ENCODE measurements at regions not wholly inside any gene's neighbourhood (a gene's known extent, or its start where the extent isn't known, plus 50 kb on each side); places are given as distances from the start of the nearest gene placed in this dataset.

DNA sequence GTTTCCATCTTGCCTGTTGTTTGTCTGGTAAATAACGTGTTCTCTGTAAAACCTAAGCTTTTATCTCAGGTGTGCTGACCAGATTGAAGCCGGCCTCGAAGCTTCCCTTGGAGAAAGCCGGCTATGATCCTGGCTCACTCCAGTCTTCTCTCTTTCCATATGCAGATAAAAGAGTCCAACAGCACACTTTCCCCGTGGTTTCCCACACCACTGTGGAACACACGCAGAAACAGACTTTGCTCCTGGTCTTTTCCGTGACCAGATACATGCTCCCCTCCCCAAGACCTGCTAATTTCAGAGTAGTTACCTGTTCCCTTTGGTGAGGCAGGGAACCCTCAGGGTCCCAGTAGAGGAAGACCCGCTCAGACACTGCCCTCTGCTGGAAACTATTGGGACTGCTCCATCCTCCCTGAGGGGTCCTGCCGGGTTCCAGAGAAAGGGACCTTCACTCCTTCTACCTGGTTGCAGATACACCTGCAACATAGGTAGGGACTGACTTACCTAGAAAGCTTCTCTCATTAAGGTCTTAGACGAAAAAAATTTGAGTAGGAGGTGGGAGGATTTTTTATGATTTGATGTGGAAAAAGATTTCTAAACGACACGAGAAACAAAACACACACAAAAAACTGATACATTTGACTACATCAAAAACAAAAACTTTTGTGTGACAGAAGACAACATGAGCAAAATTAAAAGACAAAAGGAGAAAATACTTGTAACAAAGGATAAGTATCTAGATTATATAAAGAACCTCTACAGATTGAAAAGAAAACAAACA, 415.4 kb upstream of the CCDC196 start:
- peak; percentile 64 for DNase-seq (ENCODE audit: low read depth)

DNA sequence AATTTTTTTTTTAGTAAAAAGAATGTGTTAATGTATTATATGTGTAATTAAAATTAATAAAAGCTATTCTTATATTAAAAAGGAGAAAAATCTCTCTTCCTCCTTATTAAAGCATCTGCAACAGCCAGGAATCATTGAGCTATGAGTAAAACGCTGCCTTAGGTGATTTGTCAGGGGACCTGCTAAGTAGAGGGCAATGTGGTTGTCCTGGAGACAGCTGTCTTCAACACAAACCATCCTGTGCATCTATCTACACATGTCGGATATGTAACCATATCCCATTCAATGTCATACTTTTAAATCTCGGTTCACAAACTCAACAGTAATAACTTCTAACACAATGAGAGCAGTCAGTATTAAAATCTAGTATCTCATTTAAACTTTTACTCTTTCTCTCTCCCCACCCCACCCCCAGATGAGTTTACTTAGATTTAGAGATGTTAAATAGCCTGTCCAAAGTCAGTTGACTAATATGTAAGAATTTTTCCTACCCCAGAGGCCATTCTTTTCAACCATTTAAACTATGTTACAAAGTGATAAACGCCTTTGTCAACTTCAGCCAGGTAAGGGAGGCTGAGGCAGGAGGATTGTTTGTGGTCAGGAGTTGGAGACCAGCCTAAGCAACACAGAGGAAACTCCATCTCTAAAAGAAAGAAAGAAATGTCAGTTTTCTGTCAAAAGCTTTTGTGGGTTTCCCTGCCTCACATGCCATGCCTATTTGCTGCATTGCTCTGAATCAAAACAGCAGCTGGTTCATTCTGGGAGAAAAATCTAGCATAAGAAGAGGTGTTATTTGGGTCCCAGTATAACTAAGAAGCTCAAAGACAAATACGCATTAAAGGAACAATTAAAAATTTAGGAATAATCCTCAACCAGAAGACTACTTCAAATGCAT, 413.7 kb upstream of the CCDC196 start:
- no peak for DNase-seq (ENCODE audit: low read depth)

DNA sequence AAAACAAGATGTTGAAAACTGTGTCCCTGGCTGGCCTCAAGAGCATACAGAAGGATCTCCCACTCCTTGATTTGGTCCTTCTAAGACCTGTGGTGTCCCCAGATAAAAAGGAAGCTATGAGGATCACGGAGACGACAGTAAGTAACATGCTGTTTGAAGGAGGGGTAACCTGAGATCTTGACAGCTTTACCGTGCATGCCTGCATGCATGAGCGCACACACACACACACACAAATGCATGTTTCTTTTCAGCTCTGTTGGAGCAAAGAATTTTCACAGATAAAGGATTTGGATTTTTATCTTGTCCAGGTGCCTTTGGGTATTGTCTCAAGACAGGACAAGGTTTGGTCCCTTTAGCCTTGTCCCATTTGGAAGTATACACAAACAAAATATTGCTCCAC, 411.6 kb upstream of the CCDC196 start:
- DNase-seq (ENCODE audit: low read depth) = no peak

DNA sequence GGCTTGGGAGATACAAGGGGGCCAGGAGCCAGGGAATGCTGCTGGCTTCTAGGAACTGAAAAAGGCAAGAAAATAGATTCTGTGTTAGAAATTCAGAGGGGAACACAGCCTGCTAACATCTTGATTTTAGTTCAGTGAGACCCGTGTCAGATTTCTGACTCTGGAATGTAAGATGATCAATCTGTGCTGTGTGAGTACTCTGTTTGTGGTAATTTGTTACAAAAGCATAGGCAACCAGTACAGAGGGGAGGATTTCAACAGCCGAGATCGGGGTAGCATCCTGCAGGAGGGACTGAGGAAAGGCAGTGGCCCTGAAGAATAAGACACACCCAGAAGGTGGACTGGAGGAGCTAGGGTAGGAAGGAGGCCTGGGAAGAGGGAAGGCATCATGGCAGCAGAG, 410.0 kb upstream of the CCDC196 start:
- no peak for DNase-seq (ENCODE audit: low read depth)

DNA sequence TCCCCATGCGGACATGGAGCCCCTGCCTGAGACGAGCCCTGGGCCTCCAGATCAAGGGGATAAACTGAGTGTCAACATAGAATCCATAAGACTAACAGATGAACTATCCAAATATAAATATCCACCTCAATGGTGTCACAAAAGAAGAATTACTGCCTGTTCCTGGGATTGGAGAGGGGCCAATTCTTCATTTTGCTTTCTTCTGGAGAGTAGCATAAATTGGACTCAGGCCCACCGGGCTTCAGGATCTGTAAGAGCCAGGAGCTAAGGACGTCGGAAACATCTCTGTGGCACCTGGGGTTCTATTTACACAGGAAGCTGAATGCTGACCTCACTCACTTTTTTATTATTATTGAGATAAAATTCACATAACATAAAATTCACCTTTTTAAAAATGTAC, 408.2 kb upstream of the CCDC196 start:
- no peak for DNase-seq (ENCODE audit: low read depth)

DNA sequence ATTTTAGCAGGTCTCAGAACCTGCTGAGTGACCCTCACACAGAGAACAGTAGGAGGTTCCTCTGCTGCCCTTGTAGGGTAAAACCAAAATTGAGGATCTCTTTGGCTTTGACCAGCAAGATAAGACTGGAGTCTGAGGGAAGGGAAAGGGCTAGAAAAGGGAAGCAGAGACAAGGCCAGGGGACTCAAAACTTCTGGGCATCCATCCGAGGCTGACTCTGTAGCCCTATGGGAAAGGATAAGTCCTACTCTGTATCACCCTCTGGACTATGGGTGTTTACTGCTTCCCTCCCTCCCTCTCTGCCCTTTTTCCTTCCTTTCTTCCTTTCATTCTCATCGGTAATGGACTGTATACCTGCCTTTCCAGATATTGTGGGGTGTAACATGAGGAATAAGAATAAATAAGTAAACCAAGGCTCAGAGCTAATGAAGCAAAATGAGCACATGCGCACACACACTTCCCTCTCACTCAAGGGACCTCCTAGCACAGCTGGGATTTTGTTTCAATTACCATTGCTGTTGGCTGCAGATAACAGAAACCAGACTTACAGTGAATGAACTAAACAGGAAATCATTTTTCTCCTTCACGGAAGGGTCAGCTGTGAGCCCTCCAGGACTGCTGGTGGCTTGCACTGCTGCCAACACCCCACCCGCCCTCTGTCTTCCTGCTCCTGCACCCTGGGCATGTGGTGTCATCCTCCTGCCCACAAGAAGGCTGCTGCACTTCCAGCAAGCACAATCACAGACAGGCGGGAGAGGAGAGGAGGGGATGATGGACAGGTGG, 404.4 kb upstream of the CCDC196 start:
- DNase-seq (ENCODE audit: low read depth) = no peak

DNA sequence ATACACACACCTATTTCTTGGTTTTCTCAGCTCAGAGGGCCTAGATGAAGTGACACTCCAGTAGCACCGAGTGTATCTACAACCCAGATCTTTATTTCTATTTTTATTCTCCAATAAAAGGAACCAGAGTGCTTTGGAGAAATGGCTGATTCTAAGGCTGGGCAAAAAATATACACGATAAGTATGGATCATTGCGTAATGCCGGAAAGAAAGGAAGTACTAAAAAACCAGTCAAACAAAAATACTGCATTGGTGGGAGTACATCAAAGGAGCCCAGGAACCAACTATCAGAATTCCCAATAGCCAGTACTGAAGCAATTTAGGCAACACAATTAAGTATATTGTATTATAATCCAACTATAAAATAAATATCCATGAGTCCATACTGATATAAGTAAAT, 400.9 kb upstream of the CCDC196 start:
- DNase-seq (ENCODE audit: low read depth) = no peak

DNA sequence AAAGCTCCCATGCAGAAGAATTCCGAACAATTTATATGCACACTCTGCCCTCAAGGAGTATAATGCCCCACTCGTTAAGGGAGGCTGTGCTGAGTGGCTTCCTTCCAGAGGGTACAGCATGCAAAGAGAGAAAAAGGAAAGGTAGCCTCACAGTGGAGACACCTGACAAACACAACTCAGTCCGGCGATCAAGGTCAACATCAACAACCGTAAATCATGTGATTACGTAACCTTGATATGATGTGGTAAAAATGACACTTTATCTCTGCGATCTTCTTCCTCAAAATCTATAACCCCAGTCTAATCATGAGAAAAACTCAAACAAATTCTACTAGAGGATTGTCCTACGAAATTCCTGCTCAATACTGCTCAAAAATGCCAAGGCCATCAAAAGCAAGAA, 400.5 kb upstream of the CCDC196 start:
- DNase-seq (ENCODE audit: low read depth) = no peak

DNA sequence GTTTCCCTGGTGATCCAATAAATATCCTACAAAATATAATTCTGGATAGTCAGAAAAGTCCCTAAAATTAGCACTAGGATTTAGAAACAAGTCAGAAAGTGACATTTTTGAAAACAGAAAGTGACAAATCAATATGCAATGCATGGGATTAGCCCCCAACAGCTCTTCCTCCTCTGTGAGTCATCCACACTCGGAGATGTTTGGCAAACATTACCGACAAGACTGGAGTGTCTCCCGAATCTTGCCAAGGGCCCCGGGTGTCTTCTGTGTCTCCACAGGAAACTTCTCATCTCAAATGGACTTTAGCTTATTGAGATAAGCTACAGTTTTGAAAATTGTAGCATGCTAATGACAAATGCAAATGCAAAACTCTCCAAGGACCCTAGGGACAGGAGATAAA, 398.9 kb upstream of the CCDC196 start:
- no peak for DNase-seq (ENCODE audit: low read depth)

DNA sequence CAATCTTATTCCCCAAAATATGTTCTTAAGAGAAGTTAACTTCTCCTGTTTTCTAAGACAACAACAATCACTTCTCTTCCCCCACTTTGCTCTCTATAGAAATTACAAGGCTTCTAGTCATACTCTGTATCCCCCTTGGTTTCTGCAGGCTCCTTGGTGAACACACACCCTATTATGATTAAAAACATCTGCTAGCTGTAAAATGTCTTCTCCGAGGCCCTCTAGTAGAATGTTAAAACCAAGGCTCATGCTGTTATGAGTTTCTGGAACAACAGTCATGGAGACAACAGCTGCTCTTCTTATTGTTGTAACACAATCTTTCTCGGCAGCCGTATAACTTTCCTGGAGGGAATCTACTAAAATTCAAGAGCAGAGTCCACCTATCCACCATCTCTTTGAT, 397.5 kb upstream of the CCDC196 start:
- no peak for DNase-seq (ENCODE audit: low read depth)

DNA sequence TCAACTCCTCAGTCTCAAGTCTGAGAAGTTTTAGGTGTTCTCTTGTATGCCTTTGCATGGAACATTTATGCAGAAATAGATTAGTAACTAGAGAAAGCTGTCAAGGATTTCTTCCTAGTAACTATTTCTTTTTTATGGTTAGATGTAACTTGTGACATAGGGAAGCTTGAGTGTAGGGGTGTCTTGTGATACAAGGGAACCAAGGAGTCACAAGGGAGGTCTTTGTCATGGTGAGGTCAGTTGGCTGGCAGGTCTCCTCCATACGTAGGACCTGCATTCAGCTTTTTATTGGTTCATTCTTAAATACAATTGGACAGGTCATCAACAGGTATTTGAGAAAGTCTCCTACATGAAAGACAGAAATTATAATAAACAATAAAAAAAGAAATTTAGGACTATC, 394.0 kb upstream of the CCDC196 start:
- DNase-seq (ENCODE audit: low read depth) = no peak

DNA sequence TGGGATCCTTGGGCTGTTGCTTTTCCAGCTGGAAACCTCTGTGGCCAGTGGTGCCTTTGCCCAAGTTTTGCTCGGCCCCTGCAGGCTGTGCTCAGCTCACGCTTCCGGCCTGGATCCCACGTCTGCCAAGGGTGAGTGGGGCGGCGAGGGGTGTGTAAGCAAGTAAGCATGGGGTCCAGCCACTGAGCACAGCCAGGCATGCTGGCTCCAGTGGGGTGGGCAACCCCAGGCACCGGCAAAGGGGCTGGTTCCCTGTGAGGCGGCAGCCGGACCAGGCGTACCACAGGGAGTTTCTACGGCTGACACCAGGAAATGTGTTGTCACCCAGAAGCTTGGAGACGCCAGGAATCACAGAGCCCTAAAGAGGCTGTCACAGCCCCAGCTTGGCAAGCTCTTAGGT, 393.4 kb upstream of the CCDC196 start:
- DNase-seq (ENCODE audit: low read depth) = no peak

DNA sequence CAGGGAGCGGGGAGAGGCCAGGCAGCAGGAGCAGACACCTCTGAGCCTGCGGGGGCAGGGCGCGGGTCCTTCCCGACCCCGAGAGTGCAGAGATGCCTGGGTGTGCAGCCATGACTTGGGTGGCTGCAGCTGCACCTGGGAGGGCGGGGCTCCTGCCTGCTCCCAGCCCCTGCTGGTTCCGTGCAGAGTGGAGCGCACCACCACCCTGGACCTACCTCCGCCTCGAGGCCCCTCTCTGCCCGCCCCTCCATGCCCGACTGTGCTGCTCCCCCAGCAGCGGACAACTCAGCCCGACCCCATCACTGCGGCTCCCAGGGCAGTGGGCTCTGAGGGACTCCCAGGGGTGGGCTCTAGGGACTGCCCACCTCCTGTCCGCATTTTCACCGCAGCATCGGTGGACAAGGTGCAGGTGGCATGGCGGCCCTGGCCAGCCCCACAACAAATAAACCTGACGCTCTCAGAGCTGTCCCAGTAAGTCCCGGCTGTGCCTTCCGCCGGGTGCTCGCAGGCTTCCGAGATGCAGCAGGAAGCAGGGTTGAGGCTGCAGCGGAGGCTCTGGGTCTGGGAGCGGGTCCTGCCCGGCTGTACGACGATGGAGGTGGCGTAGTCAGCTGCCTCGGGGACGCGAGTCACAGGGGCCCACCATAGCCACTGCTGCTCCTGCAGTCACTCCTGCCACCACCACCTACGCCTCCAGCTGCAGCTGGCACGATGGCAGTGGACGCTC, 392.0 kb upstream of the CCDC196 start:
- no peak for DNase-seq (ENCODE audit: low read depth)

DNA sequence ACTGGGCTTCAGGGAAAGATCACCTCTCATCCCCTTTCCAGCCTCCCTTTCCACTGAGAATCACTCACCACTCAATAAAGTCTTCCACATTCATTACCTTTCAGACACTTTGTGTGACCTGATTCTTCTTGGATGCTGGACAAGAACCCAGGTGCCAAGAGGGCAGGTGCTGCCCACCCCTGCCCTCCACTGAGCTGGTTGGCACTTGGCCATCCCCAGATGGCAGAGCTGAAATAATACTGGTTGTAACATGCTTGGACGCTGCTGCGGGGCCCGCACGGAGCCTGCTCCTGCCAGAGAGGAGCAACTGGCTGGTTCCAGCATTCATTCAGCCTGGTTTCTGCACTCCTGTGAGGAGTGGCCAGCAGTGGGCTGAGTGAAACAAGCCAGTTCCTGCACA, 386.7 kb upstream of the CCDC196 start:
- no peak for DNase-seq (ENCODE audit: low read depth)

DNA sequence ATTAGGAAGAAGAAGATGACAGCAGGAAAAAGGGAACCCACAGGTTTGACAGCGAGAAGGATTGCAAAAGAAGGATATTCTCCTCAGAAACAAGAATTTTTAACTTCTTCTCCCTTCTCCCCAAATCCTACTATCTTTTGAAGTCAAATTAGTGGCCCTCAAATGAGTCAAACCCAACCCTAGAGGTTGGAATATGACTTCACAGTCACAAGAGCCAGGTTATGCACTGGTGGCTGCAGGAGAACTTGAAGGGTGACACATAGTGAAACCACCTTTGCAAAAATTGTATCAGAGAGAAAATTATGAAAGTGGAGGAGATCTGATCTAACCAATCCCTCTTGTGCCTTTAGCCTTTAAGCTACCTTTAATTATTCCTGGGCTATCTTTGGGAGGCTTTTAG, 386.2 kb upstream of the CCDC196 start:
- DNase-seq (ENCODE audit: low read depth) = no peak

DNA sequence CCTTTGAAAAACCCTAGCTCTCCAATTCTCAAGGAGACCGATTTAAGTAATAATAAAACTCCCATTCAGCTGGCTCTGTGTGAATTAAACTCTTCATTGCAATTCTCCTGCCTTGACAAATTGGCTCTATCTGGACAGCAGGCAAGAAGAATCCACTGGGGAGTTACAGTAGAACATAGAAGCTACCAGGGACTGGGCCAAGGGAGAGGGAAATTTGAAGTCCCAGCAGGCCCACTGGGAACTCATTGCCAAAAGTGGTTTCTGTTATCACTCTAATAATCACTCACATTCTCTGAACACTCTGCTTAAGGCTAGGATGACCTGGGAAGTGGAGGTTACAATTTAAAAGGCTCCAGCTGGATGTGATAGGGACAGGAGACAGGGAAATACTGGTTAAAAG, 384.5 kb upstream of the CCDC196 start:
- DNase-seq (ENCODE audit: low read depth) = no peak

DNA sequence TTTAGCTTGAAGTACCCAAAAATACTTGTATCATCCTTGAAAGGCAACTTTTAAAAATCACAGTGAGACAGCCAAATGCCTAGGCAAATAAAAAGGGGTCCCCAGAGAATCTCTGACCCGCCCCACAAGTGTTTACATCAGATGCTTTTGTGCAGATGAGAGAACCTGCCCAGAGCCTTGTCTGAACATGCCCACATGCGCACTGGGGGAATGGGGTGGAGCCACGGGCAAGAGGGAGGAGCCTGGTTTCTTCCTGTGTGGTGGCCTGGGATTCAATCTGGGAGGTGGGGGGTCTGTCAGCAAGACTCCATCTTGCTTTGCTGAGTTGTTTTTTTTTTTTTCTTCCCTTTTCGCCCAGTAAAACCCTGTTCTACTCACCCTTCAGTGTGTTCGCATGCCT, 381.7 kb upstream of the CCDC196 start:
- DNase-seq (ENCODE audit: low read depth) = no peak

DNA sequence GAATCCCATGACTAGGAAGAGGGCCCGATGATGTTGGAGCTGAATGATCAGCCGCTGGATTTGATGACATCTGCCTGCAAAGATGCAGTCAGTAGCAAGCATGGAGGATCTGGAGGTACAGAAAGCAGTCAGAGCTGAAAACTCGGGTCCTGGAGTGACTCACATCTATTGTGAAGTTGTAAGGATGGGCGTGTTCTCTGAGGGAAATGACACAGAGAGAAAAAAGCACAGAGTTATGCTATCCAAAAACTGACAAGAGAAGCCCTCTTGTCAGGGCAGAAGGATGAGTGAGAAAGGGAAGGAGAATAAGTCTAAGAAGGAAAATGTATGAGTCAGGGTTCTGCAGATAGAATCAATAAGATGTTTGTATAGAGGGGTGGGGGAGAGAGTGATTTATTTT, 380.4 kb upstream of the CCDC196 start:
- DNase-seq (ENCODE audit: low read depth) = no peak

DNA sequence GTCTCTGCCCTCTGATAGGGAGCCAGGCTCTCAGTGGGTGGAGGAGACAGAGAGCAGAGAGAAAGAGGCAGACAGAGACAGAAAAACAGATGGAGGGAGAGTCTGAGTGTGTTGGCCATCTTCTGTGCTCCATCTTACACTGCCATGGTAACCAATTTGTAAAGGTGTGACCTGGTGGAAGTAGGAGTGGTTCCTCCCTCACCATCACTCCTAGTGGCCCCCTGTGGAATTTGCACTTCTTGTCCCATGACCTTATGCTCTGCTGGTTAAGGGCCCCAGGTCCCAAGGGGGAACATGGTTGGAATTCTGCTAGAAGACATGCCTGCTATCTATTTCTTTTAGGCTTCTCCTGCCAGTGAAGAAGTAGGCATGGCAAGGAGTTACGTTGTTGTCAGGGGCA, 376.7 kb upstream of the CCDC196 start:
- DNase-seq (ENCODE audit: low read depth) = no peak

DNA sequence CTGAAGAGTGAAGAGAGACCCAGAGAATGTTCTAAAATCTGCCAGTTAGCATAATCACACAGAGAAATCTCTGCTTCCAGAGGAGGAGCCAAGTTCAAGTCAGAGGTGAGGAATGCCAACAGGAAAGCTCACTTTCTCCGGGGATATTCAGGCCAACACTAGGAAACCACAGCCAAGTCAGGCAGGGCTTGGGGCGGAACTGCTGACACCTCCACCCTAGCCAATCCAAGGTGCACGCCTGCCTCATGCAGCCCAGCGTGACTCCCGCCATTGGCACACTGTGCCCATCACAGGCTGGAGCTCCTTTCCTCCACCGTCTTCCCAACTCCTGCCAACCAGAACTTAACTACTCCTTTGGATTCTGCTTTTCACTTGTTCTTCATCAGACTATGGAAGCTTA, 374.3 kb upstream of the CCDC196 start:
- DNase-seq (ENCODE audit: low read depth) = no peak

DNA sequence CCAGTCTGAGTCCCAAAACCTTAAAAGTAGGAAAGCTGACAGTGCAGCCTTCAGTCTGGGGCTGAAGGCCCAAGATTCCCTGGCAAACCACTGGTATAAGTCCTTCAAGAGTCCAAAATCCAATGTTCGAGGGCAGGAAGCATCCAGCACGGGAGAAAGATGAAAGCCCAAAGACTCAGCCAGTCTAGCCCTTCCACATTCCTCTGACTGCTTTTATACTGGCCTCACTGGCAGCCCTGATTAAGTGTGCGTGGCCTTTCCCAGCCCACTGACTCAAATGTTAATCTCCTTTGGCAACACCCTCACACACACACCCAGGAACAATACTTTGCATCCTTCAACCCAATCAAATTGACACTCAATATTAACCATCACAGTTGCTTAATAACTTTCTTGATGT, 372.1 kb upstream of the CCDC196 start:
- DNase-seq (ENCODE audit: low read depth) = no peak

Data from activated gamma-delta T cell treated with anti-CD3 and anti-CD28 coated beads, Interleukin-2, amount 50 U/mL, for 16 hours (primary cell).